Glomerular endothelial cell (primary cell): ENCODE measurements at regions not wholly inside any gene's neighbourhood (a gene's known extent, or its start where the extent isn't known, plus 50 kb on each side); places are given as distances from the start of the nearest gene placed in this dataset.

Experiments
- DNase-seq: peaks from one replicate; pipeline ENCODE4 v3.0.0-alpha.2; 2011; ENCODE audit warnings: low read depth, low spot score; ENCODE audit errors: extremely low read depth

DNA sequence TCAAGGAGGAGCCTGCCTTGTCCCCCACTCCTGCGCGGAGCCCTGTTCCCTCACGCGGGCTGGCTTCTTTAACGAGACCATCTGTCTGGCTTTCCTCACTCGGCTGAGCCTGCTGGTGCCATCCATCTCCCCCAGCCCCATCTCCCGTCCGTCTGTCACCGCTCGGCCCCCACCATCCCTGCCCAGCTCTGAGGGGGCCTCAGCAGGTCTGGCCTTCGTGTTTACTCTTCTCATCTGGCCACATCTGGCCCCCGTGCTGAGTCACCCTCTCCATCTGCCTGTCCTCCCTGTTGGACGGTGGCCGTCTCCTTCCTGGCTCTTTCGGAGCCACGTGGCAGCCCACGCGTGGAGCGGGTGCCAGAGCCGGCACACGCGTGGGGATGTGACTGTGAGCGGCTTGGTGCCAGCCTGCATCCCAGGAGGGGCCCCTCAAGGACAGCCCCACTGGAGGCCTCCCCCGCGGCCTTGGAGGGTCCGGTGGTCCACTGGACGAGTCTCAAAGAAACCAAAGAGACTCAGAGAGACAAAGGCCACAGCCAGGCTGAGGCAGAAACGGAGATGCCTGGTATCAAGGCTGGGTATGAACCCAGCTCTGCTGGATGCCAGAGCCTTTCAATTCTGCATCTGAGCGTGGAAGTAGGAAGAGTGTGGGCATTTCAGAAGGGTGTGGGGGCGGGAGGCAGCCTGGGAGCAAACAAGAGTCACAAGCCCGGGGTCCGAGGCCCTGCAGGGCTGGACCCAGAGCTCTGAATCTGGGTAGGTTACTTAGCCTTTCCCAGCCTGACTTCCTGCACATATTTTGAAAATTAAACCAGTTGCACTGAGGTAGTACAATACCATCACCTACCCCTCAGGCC, 76.7 kb upstream of the UNC5A start:
- DNase-seq = no peak

DNA sequence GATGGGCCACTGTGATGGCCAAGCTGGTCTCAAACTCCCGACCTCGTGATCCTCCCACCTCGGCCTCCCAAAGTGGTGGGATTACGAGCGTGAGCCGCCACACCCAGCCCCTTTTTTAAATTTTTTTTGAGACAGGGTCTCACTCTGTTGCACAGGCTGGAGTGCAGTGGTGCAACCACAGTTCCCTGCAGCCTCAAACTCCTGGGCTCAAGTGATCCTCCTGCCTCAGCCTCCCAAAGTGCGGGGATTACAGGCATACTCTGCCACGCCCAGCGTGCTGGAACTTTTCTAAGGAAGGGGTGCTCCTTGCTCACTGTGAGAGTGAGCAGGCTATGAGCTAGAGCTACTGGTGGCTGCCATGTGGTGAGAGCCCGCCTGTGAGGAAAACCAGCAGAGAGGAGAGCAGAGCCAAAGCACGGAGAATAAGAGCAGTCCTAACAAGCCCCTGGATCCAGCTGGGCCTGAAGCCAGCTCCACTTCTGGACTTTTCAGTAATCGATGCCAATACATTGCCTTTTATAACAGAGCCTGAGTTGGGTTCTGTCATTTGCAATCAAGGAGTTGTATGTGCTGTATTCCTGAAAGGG, 75.5 kb upstream of the UNC5A start:
- no peak for DNase-seq

DNA sequence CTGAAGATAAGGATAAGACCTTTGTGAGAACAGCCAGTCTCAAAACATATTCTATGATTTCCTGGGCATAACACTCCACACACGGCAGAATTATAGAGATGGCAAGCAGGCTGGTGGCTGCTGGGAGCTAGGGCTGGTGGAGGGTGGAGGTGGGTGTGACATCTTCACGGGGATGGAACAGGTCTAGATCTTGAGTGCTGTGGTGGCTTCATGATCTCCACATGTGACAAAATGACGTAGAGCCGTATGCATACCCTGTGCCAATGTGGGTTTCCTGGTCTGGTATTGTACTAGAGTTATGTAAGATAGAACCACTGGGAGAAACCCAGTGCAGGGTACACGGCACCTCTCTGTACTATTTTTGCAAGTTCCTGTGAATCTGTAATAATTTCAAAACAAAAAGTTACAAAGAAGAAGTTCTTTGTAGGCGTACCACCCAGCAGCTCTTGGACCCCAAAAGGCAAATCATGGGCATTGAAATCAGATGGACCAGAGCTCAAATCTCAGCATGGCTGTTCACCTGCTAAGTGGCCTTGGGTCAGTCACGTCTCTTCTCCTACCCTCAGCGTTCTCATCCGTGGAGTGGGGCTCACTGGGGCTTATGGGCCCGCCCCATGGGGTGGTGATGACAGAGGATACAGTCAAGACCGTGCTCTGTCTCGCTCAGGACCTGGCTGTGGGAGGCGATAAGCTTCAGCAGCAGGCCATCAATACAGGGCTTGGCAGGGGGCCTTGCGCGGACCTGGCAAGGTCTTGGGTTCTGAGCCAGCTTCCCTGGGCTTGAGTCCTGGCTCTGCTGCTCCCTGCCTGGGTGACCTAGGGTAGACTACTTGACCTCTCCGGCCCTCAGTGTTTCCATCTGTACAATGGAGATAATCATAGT, 74.7 kb upstream of the UNC5A start:
- DNase-seq = no peak

DNA sequence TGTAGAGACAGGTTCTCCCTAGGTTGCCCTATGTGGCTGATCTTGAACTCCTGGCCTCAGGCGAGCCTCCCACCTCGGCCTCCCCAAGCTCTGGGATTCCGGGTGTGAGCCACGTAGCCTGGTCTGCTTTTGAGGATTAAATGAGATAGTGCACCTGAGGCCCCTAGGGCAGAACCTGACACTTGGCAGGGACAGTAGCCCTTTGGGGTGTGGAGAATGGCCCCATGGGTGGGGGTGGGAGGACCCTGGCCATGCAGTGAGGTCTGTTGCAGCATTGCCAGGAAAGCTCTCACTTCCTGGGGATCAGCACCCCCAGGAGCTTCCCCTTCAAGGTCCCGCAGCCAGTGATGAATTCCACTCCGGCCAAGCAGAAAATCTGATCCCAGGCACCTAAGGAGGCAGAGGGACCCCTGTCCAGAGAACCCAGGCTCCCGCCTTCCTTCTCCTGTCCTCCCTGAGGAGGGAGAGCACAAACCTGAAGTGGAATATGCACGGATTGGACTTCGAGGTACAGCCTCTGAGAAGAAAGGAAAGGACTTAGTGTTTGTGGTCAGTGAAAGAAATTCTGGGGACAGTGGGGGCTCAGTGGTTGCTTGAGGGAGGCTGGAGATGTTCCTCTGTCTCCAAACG, 73.9 kb upstream of the UNC5A start:
- DNase-seq = no peak

GRCh38 chr5:176736931-176737745, 73.2 kb upstream of the UNC5A start:
- no peak for DNase-seq

- no peak for DNase-seq
These were observed 72.4 kb upstream of the UNC5A start for GRCh38 chr5:176737746-176738636.

GRCh38 chr5:176738637-176739250, 71.6 kb upstream of the UNC5A start:
- DNase-seq = no peak

- DNase-seq = no peak
These were observed 70.8 kb upstream of the UNC5A start for GRCh38 chr5:176739461-176740051.

DNA sequence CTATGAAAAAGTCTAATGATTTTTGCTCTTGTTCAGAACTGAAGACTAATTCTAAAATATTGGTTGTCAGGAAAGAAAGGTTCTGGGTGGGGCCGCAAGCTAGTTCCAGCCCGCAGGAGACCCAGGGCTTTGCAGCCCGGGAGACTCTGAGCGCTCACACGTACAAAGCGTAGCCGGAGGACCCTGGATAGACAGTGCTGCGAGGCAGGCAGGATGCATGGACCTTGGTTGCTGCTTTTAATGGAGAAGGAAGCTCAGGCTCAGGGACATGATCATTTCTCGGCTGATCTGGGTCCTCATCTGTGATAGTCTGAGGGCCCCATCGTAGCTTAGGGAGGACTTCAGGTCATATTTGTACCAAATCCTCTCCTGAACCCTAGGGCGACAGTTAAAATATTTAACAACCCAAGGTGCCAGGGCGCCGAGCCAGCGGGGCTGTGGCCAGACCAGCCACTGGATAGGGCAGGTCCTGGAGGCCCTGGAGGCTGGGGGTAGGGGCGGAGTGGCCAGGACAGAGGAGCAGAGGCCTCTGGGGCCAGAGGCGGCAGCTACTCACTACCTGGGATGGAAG, 70.1 kb upstream of the UNC5A start:
- no peak for DNase-seq

- no peak for DNase-seq
These were observed 69.5 kb upstream of the UNC5A start for GRCh38 chr5:176740702-176741496.

DNA sequence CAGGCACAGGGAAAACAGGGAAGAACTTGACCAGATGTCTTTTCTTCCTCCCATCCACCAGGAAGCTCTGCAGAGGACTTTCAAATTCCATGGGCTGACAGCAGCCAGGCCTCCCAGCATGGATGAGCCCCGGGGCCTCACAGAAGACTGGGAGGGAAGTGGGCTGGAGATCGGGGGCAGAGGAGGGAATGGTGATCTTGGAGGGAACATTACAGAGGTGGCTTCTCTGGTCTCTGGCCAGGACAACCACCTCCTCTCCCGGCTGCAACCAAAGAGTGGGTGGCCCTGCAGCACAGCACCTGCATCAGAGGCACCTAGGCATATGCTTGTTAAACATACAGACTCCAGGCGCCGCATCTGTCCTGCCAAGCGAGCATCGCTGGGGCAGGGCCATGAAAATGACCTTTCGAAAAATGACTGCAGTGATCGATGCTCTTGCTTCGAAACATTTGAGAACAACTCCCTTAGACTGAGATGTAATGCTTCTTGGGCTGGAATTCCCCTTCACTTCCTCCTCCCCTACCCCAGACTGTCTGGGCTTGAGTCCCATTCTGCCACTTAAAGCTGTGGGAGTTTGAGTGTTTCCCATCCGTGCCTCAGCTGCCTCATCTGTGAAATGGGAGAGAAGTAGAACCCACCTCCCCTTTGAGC, 68.7 kb upstream of the UNC5A start:
- DNase-seq = no peak

GRCh38 chr5:176742246-176743105, 67.9 kb upstream of the UNC5A start:
- DNase-seq = no peak

DNA sequence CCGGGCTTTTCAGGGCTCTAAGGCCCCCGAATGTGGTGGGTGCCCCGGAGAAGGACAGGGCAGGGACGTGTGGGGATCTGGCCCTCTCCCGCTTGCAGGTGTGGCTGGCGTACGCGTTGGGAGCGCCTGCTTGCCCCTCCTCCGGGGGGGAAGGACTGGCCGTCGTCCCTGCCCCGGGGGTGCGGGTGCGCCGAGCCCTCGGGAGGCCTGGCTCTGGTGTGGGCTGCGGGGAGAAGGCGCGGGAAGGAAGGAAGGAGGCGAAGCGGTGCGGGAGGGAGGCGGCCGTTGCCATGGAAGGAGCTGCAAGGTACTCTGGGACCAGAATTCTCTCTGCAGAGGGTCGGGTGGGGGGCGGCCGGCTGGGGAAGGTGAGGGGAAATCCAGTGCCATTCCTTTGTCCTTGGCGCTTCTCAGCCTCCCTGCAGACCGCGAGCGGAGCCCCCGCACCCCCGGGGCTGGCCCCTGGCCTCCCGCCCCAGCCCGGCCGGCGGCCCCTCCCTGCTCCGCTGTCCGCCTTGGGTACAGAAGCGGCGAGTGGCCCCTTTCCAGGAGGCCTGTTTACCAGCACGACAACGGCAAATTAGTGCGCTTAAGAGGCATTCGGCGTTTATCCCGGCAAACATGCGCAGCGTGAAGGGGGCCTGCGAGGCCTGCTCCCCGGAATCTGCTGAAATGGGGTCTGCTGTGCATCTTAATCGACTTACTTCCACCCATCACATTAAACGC, 67.1 kb upstream of the UNC5A start:
- DNase-seq = no peak

GRCh38 chr5:176743868-176744583, 66.3 kb upstream of the UNC5A start:
- DNase-seq = no peak

GRCh38 chr5:176744584-176744965, 65.8 kb upstream of the UNC5A start:
- no peak for DNase-seq
